Stimulated activated CD4-positive, alpha-beta T cell treated with anti-CD3 and anti-CD28 coated beads, Interleukin-4, amount 100 ng/mL, for 24 hours (primary cell): ENCODE measurements at regions not wholly inside any gene's neighbourhood (a gene's known extent, or its start where the extent isn't known, plus 50 kb on each side); places are given as distances from the start of the nearest gene placed in this dataset.
"Not testable (repeated sequence)": the region's sequence is repeated elsewhere in the genome, so short reads cannot be mapped to it uniquely, and the experiment has no call there.

ENCODE experiments used
- DNase-seq: peaks from one replicate; pipeline ENCODE4 v3.0.0-alpha.2; 2020

DNA sequence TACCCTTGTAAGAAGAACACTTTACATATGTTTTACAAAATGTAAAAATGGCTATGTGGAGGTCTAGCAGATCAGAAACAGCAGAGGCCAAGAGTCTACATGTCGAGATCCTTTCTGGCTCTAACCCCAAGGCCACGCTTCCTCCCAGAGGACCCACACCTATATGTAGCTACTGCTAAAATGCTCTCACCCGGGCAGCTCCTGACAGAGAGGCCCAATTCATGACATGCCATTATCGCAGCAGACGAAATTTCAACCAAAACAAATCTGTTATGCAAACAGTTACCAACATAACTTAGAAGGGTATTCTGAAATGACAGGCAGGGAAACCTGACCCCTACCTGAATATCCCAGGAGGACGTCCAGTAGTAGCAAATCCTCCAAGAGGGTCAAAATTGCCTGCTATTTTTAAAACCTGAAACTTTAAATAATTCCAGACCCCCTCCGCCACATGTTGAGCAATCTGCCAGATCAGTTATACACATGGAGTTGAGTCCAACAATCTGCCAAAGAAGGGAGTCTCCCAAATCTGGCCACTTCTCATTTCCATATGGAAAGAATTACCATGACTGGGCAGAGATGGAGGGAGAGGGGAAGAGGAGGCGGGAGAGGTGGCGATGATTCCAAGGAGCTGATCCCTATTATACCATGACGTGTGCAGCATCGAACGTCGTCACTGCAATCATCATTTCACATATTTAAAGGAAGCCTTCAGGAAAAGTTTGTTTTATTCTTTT lies 192.9 kb upstream of the TBL1X start:
- DNase-seq, result no peak

- no peak for DNase-seq
Observed at GRCh38 chrX:9273744-9274143, 191.1 kb upstream of the TBL1X start.

DNA sequence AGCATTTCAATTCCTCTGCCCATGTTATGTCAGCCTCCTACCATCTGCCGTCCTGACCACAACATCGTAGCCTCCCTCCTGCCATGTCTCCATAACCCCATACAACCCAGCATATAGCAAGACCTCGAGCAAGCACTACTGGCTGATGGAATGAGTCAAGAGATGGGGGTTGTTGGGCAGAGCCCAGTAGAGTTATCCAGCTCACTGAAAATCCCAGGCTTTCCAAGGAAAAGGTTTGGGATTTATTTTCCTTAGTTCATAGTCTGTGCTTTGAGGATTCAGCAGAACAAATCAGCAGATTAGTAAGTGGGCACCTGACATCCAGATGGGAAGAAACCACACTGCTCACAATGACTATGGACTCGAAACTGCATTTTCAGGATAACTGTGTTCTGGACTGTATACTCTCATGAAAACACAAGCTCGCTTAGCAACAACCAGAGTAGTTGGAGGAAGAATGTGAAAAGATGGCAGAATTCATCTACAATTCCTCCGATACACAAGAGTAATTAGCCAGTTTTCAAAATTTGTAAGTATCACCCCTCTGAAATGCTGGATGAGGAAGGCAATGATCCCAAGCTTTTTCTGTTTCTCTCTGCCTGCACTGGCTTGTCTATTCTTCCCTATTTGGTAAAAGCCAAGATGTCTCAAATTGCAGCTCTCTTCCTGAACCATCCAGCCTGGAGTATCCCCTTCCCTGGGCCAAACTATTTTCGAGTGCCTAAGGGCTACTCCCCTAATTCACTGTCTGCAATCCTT lies 186.2 kb upstream of the TBL1X start:
- no peak for DNase-seq

DNA sequence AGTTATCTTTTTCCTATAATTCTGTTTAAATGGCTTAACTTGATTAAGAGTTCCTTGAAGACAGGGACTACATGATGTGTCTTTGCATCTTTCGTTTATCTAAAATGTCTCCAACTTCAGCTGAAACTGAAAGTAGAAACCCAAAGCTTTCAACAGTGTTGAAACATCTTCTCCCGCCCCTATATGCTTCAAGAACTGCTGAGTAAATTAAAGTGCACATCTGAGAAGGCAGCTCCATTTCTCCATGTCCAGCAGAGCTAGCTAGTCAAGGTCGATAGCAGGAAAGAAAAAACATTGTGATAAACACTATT lies 185.7 kb upstream of the TBL1X start:
- no peak for DNase-seq

DNA sequence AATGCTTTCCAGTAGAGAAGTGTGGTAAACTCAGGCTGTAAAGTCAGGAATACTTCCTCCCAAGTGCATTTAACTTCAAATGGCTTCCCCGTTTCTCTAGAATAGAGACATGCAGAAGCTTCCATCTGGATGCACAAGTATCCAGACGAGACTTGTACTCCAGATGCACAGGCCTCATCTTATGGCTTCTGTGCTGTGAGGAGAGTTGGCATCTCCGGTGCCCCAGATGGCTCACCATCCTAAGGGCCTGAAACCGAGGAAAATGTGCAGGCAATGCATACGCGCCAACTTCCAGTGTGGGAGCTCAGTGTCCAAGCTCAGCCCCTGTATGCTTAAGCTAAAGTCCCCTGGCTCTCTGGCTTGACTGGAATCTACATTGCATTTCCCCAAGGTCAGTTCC lies 184.0 kb upstream of the TBL1X start:
- DNase-seq, result no peak

DNA sequence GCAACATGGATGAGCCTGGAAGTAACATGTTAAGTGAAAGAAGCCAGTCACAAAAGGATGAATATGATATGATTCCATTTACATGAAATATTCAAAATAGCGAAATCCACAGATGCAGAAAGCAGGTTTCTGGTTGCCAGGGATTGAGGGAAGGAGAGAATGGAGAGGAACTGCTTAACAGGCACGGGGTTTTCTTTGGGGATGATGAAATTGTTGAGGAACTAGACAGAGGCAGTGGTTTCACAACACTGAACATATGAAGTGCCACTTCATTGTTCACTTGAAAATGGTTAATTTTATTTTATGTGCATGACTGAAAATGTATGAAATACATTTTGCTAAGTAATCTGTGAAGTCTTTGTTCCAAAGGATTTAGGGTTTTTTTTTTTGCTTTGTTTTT lies 182.5 kb upstream of the TBL1X start:
- DNase-seq, result no peak

DNA sequence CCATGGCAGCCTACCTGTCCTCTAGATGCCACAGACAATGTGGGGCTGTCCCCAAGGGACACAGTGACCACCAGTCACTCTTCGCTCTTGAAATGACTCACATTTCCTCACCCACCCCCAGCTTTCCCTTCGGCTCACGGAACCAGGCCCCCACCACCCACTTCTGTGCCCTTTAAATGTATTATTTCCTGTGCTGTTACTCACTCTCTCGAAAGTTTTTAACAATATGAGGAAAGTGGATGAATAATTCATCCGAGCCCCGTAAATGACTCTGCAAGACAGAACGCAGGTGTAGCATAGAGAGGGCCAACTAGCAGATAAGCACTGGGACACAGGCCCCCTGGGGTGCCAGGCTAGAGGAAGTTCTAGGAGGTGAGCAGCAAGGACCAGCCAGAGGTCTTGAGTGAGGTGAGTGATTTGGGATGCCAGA lies 179.5 kb upstream of the TBL1X start:
- DNase-seq, result peak; percentile 77

DNA sequence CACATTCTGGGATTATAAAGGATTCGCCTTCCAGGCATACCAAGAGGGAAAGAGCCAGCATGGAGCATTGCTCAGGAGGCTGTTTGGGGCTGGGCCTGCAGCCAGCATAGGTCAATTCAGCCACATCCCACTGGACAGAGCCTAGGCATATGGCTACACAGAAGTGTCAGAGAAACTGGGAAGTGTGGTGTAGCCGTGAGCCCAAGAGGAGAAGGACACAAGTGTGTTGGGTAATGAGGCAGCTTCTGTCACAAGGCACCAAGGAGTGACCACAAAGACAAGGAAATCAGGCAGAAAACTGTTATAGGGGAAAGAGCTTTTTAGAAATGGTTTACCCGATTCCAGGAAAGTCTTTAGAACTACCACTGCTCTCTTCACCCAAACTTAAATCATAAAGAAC lies 178.6 kb upstream of the TBL1X start:
- no peak for DNase-seq

GRCh38 chrX:9291629-9292028 lies 173.2 kb upstream of the TBL1X start:
- DNase-seq, result no peak

DNA sequence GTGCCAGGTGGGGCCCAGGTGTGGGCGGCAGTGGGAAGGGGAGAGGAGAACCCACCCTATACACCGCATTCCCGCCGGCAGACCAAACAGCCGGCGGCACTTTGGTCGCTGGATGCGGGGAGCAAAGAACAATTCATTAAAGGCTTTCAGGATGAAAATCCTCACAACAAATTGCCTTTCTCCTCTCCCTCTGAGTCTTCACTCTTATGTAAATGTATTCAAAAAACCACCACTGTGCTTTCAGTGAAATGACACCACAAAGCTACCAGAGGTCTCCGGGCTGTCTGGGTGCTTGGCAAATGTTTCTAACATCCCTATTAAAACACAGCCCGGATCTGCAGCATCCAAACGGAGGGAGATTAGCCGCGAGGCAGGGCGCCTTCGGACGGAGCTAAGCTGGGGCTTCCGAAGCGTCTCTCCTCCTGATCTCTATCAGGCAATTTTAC lies 171.8 kb upstream of the TBL1X start:
- no peak for DNase-seq

DNA sequence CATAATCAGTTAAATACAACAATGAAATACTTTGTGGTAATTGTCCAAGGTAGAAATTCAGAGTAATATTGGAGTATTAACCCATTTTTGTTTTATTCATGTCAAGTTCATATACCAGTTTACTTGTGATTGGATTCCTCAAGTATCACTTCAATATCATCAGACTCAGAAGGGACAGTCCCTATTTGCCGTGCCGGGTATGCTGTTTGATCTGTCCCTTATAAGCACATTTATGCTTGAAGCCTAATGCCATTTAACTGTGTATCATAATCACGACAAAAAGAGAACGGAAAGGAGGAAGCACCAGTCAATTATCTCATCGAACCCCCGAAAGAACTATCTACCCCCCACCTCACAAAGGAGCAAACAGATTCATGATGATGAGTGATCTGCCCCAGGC lies 171.0 kb upstream of the TBL1X start:
- DNase-seq, result no peak

- DNase-seq, result no peak
Observed at GRCh38 chrX:9295551-9295950, 169.3 kb upstream of the TBL1X start.

- DNase-seq, result no peak
Observed at GRCh38 chrX:9298221-9298620, 166.6 kb upstream of the TBL1X start.

DNA sequence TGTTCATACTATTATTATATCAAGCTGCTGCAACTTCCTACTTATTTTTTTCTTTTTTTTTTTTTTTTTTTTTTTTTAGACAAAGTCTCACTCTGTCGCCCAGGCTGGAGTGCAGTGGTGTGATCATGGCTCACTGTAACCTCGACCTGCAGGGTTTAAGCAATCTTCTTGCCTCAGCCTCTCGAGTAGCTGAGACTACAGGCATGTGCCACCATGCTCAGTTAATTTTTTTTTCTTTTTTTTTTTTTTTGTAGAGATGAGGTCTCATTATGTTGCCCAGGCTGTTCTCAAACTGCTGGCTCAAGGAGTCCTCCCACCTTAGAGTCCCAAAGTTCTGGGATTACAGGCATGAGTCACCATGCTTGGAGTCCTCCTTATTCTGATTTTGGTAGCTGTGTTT lies 165.2 kb upstream of the TBL1X start:
- not testable (repeated sequence) for DNase-seq

DNA sequence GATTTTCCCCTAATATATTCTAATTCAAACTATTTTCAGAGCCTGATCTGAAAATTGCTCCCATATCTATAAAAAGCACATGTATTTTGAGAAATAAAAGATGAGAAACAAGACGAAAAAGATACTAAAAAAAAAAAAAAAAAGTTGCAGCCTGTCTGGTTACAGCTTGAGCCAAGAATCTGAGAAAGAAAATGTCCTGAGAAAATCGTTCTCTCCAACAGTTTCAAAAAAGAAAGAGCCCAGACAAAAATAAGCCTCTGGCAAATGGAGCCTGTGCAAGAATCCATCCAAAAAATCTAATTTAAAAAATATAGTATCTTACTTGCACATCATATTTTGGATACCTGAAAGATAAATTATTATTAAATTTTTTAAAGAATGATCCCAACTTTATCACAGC lies 163.0 kb upstream of the TBL1X start:
- DNase-seq, result no peak

DNA sequence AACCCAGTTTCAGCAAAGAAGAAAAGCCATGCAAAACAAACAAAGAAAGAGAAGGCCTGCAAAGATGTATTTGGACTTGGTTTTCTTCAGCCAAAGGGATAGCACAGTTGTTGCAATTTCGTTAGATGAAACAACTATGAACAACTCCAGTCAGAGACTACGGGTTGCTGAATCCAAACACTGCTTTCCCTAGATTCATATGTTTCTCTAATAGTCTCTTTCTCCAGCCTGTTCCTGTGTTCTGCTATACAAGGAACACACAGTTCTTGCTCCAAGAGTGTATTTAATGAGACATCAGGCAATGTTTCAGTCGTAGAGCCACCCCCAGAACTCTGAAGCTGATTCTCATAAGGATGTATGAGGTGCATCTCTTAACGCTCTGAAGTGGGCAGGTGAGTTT lies 162.5 kb upstream of the TBL1X start:
- no peak for DNase-seq

- no peak for DNase-seq
Observed at GRCh38 chrX:9308426-9308825, 156.4 kb upstream of the TBL1X start.

DNA sequence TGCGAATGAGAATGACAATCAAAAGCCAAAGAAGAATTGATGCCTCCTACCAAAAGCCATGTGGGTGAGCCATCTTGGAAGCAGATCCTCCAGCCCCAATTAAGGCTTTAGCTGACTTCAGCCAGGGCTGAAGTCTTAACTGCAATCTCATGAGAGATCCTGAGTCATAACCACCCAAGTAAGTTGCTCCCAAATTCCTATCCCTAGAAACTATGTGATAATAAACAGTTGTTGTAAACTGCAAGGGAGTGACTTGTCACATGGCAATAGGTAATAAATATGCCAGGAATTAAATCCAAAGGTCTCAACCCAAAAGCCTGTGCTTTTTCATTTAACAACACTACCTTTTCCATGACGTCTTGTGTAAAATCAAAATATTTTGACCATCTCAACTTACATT lies 154.2 kb upstream of the TBL1X start:
- no peak for DNase-seq

GRCh38 chrX:9311421-9312160 lies 153.3 kb upstream of the TBL1X start:
- DNase-seq, result no peak

DNA sequence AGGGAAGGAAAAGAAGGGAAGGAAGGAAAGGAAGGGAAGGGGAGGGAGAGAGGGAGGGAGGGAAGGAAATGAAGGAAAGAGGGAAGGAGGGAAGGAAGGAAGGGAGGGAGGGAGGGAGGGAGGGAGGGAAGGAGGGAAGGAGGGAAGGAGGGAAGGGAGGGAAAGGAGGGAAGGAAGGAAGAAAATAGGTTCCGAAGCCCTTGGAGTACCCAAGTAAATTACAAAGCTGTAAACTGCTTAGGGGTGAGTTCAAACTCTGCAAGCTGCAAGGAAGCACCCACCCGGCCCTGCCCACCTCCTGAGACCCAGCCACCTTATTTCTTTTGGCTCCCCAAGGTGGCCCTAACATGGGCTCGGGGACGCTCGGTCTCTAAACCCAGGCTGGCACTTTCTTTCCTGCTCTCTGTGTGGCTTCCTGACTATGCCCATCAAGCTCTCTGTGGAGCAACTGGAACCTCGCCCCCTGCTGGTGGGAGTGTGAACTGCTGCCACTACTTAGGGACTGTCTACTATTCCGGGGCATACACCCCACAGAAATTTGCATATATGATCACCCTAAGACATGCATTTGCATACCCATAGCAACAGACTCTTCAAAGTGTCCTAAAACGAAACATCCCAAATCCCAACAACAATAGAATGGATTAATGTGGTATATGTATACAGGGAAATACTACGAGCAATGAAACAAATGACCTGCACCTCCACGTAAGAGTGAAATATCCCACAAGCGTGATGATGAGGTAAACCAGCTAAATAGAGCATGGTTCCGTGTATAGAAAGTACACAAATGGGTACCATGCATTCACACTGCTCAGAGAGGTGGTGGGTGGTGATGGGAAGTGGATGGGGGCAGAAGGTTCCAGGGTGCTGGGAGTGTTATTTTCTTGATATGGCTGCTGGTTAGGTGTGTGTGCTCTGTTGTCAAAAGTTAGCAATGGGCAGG lies 151.7 kb upstream of the TBL1X start:
- DNase-seq, result peak; percentile 81

DNA sequence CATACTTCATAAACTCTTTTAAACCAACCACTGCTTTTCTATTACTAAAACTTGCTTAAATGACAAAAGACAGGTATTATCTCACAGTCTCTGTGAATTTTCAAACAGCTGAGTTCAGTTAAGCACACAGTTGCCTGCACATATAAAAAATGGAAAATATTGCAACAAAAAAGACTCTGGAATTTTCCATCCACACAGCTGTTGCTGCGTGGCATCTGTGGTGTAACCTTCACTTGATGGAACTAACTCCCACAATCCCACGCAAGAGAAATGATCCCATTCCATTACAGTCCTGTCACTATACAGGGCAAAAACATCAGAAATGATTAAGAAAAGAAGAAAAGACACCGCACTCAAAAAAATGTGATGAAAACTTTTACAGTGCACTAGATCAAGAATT lies 149.8 kb upstream of the TBL1X start:
- no peak for DNase-seq

- DNase-seq, result no peak
Observed at GRCh38 chrX:9316096-9316495, 148.8 kb upstream of the TBL1X start.

DNA sequence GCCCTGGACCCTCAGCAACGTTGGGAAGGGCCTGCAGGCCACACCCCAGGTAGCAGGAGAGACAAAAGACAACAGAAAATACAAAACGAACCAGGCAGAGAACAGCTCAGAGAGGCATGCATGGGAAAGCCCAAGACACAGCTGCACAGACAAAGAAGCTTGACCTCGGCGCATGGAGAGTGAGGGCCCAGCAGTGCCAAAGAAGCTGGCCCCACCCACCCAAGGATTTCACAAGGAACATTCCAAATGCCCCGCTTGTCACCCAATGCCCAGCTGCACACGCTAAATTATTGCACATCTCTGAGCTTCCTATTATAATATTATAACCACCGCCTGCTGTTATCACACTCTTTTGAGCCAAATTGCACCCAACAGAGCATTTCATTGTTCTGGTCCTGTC lies 147.7 kb upstream of the TBL1X start:
- DNase-seq, result no peak
